Adrenal gland (tissue), 5 donors: ENCODE measurements at regions not wholly inside any gene's neighbourhood (a gene's known extent, or its start where the extent isn't known, plus 50 kb on each side); places are given as distances from the start of the nearest gene placed in this dataset.

Experiments
- POLR2A ChIP-seq, 2 donors: fragments of 450-650 bp; IDR thresholded peaks; one replicate each; pipeline ENCODE4 v1.6.1; 2017; ENCODE audit warnings: antibody characterized with exemption in 2 of 2, mild to moderate bottlenecking in 2 of 2, moderate library complexity in 1 of 2
- TF ChIP-seq, protein P1 (sequence below), 6 experiments: fragments of 450-650 bp in 4 of 6; fragments of 200-600 bp in 2 of 6; sonication (generic) in 1 of 6; IDR thresholded peaks; 1 replicate in 5 of 6; 2 replicates in 1 of 6; pipeline versions ENCODE4 v1.5.1 to v1.8.0; 2016 to 2021; ENCODE audit warnings: antibody characterized with exemption in 6 of 6, mild to moderate bottlenecking in 2 of 6, moderate library complexity in 1 of 6
- donor health status: DM: no; HTN: no; CAD: no.

DNA sequence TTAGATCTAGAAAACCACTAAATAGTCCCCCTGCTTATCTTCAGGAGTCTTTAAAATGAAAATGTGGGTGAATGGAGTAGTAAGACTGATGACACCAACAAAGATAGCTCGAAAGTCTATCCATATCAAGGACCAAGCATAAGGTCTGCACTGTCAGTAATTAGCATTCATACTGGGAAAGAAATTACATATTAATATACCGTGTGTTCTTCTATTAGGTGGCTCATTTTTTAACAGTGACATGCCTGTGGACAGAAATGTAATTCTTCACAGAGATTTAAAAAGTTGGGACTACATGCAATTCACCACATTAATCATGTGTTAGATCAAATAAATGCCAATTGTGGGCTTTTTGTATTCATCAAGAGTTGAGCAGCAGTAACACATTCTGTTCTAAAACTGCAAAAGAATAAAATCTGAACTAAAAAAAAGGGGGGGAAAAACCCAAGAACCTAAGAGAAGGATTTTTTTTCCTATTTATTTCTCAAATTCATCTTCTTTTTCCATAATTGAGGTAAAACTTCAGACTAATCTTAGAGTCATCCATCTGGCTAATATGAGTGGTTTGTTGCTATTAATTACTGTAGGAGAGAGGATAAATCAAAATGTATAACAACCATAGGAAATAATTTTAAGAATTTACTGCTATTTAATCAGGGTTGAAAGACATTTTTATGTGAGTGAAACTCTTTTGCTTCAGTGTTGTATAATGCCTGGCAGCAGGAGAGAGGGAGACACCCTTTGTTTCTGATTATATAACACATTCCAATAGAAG lies 386.7 kb upstream of the IGFBP7 start:
- TF ChIP-seq, protein P1, sequence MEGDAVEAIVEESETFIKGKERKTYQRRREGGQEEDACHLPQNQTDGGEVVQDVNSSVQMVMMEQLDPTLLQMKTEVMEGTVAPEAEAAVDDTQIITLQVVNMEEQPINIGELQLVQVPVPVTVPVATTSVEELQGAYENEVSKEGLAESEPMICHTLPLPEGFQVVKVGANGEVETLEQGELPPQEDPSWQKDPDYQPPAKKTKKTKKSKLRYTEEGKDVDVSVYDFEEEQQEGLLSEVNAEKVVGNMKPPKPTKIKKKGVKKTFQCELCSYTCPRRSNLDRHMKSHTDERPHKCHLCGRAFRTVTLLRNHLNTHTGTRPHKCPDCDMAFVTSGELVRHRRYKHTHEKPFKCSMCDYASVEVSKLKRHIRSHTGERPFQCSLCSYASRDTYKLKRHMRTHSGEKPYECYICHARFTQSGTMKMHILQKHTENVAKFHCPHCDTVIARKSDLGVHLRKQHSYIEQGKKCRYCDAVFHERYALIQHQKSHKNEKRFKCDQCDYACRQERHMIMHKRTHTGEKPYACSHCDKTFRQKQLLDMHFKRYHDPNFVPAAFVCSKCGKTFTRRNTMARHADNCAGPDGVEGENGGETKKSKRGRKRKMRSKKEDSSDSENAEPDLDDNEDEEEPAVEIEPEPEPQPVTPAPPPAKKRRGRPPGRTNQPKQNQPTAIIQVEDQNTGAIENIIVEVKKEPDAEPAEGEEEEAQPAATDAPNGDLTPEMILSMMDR (IDR thresholded peaks at IDR 0.05), result no peak
- TF ChIP-seq POLR2A (IDR thresholded peaks at IDR 0.05), result no peak
